ENCODE measurements at regions not wholly inside any gene's neighbourhood (a gene's known extent, or its start where the extent isn't known, plus 50 kb on each side); places are given as distances from the start of the nearest gene placed in this dataset.
A peak's percentile ranks its signal among the peaks of the same experiment; 100 is the strongest.

DNA sequence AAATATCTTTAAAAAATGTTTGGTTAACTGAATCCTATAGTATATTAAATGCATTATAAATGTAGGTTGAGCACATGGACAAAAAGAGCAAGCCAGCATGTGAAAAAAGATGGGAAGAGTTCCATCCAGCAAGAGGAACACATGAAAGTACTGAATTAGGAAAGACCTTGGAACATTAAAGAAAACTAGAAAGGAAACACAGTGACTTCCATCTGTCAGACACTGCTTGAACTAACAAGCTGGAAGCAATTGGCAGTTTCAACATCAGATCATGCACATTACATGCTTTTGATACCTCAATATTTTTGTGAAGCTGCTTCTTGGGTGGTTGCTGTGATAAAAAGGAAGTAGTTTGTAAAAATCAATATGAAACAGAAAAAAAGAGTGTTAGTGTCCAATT lies 626.8 kb upstream of the GNPDA2 start:
- ATAC-seq (no peak), DNase-seq (no peak)
- Histone ChIP-seq H3K4me1 (no peaks in the 10 kb centered on the region), H3K27ac (no peak overlapping the region), H3K9me3 (no peaks in the 10 kb centered on the region), H3K27me3 (no peaks in the 10 kb centered on the region), H3K4me3 (no peak overlapping the region), H3K36me3 (no peaks in the 10 kb centered on the region)
- intact Hi-C loops (cut with DNase I): no loop called here
- TF ChIP-seq, protein P1, sequence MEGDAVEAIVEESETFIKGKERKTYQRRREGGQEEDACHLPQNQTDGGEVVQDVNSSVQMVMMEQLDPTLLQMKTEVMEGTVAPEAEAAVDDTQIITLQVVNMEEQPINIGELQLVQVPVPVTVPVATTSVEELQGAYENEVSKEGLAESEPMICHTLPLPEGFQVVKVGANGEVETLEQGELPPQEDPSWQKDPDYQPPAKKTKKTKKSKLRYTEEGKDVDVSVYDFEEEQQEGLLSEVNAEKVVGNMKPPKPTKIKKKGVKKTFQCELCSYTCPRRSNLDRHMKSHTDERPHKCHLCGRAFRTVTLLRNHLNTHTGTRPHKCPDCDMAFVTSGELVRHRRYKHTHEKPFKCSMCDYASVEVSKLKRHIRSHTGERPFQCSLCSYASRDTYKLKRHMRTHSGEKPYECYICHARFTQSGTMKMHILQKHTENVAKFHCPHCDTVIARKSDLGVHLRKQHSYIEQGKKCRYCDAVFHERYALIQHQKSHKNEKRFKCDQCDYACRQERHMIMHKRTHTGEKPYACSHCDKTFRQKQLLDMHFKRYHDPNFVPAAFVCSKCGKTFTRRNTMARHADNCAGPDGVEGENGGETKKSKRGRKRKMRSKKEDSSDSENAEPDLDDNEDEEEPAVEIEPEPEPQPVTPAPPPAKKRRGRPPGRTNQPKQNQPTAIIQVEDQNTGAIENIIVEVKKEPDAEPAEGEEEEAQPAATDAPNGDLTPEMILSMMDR (IDR thresholded peaks at IDR 0.05): no peak
- no peak for TF ChIP-seq POLR2A (IDR thresholded peaks at IDR 0.05)

DNA sequence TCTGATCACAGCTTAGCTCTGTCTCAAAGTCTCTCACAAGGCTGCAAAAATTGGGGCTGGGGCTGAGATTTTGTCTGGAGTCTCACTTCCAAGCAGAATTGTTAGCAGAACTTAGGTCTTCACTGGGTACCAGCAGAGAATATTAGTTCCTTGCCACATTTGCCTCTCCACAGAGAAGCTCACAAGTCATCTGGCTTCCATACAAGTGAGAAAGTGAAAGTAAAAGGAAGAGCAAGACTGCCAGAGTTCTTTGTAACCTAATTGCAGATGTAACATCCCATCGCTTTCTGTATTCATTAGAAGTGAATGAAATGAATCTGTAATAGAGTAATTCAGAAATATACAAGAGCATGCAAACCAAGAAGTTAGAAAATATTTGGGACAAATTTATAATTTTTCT lies 624.1 kb upstream of the GNPDA2 start:
- TF ChIP-seq, protein P1 (IDR thresholded peaks at IDR 0.05): no peak
- TF ChIP-seq POLR2A (IDR thresholded peaks at IDR 0.05): no peak
- Histone ChIP-seq H3K9me3 (no peaks in the 10 kb centered on the region), H3K27ac (no peak overlapping the region), H3K27me3 (no peaks in the 10 kb centered on the region), H3K4me3 (no peak overlapping the region), H3K4me1 (no peaks in the 10 kb centered on the region), H3K36me3 (no peaks in the 10 kb centered on the region)
- 18% methylated on average over 1 of the region's 1 CpG for WGBS (ENCODE audit: insufficient coverage, low coverage, low lambda C conversion rate, missing lambda C conversion rate)
- intact Hi-C loops (cut with DNase I): no loop called here
- DNase-seq (no peak), ATAC-seq (peak; percentile 60 to 78 (median 62))

GRCh38 chr4:45349859-45350258 lies 623.5 kb upstream of the GNPDA2 start:
- DNase-seq (no peak), ATAC-seq (no peak)
- no peak for TF ChIP-seq POLR2A (IDR thresholded peaks at IDR 0.05)
- TF ChIP-seq, protein P1 (IDR thresholded peaks at IDR 0.05): no peak
- 71% methylated on average over 1 of the region's 1 CpG for WGBS (ENCODE audit: insufficient coverage, low coverage, low lambda C conversion rate, missing lambda C conversion rate)
- H3K27me3 ChIP-seq: no peaks in the 10 kb centered on the region
- H3K36me3 ChIP-seq: no peaks in the 10 kb centered on the region
- H3K4me1 ChIP-seq: no peaks in the 10 kb centered on the region
- intact Hi-C loops (cut with DNase I): no loop called here
- H3K4me3 ChIP-seq: no peak overlapping the region
- no peak overlapping the region for H3K27ac ChIP-seq
- H3K9me3 ChIP-seq: no peaks in the 10 kb centered on the region

- H3K4me3 ChIP-seq: no peak overlapping the region
- TF ChIP-seq POLR2A (IDR thresholded peaks at IDR 0.05): no peak
- TF ChIP-seq, protein P1 (IDR thresholded peaks at IDR 0.05): no peak
- WGBS (ENCODE audit: insufficient coverage, low coverage, low lambda C conversion rate, missing lambda C conversion rate): 36% methylated on average over 4 of the region's 4 CpGs
- intact Hi-C loops (cut with DNase I): no loop called here
- H3K27ac ChIP-seq: no peak overlapping the region
- no peaks in the 10 kb centered on the region for H3K36me3 ChIP-seq
- H3K9me3 ChIP-seq: no peaks in the 10 kb centered on the region
- no peaks in the 10 kb centered on the region for H3K27me3 ChIP-seq
- ATAC-seq (no peak), DNase-seq (no peak)
- no peaks in the 10 kb centered on the region for H3K4me1 ChIP-seq
These were observed 620.6 kb upstream of the GNPDA2 start for GRCh38 chr4:45346816-45347435.

DNA sequence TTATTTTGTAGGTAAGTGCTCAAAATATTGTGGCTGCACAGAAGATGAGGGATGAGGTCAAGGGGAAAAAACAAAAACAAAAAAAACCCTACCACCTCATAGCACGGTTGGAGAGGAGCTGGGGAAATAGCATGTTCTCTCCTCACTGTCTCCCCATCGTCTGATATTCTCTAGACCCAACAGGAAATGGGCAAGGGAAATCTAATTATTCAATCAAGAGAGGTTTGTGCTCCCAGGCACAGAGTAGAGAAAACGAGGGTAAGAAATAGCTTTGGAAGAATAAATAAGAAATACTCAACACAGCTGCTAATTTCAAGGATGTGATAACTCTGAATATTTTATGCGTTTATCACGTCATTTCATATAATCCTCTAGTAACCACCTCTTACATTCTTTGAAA lies 619.2 kb upstream of the GNPDA2 start:
- TF ChIP-seq, protein P1 (IDR thresholded peaks at IDR 0.05): no peak
- TF ChIP-seq POLR2A (IDR thresholded peaks at IDR 0.05): no peak
- WGBS (ENCODE audit: insufficient coverage, low coverage, low lambda C conversion rate, missing lambda C conversion rate): 36% methylated on average over 5 of the region's 5 CpGs
- H3K9me3 ChIP-seq: no peaks in the 10 kb centered on the region
- DNase-seq (no peak), ATAC-seq (no peak)
- H3K36me3 ChIP-seq: no peaks in the 10 kb centered on the region
- H3K4me3 ChIP-seq: no peak overlapping the region
- intact Hi-C loops (cut with DNase I): no loop called here
- no peaks in the 10 kb centered on the region for H3K4me1 ChIP-seq
- H3K27me3 ChIP-seq: no peaks in the 10 kb centered on the region
- no peak overlapping the region for H3K27ac ChIP-seq

Data from right lobe of liver (tissue), 6 donors.